GM18873 (cell line): ENCODE measurements at regions not wholly inside any gene's neighbourhood (a gene's known extent, or its start where the extent isn't known, plus 50 kb on each side); places are given as distances from the start of the nearest gene placed in this dataset.

Source experiments
- ATAC-seq: cut with Tn5 transposase; IDR thresholded peaks from one replicate; pipeline ENCODE4 v1.9.1; 2021; ENCODE audit warnings: mild to moderate bottlenecking, moderate library complexity, moderate number of reproducible peaks; ENCODE audit not compliant: unreplicated experiment, low FRiP score

GRCh38 chr21:38879912-38880576 lies 74.3 kb downstream of the ETS2 start:
- ATAC-seq, result no peak

- ATAC-seq, result no peak
These were observed 72.8 kb downstream of the ETS2 start for GRCh38 chr21:38878379-38879179.

GRCh38 chr21:38875694-38876492 lies 70.2 kb downstream of the ETS2 start:
- no peak for ATAC-seq
